Skeletal muscle tissue (tissue), 3 donors: ENCODE measurements at regions not wholly inside any gene's neighbourhood (a gene's known extent, or its start where the extent isn't known, plus 50 kb on each side); places are given as distances from the start of the nearest gene placed in this dataset.
A peak's percentile ranks its signal among the peaks of the same experiment; 100 is the strongest.
"Not testable (repeated sequence)": the region's sequence is repeated elsewhere in the genome, so short reads cannot be mapped to it uniquely, and the experiment has no call there.

Experiments used
- H3K27ac ChIP-seq: one replicate; pipeline ENCODE4 v1.7.0; 2013; ENCODE audit warnings: mild to moderate bottlenecking, low read depth, low read length, inconsistent platforms
- H3K27me3 ChIP-seq, 3 donors: one replicate each; pipeline ENCODE4 v1.7.0; 2013; ENCODE audit warnings: low read length in 3 of 3; ENCODE audit not compliant: control insufficient read depth in 3 of 3, insufficient read depth in 3 of 3
- H3K36me3 ChIP-seq, 3 donors: one replicate each; pipeline ENCODE4 v1.7.0; 2013; ENCODE audit warnings: low read length in 3 of 3; ENCODE audit not compliant: control insufficient read depth in 3 of 3, insufficient read depth in 3 of 3
- H3K4me1 ChIP-seq, 3 donors: one replicate each; pipeline ENCODE4 v1.7.0; 2013; ENCODE audit warnings: low read length in 3 of 3, mild to moderate bottlenecking in 3 of 3; ENCODE audit not compliant: control insufficient read depth in 3 of 3, insufficient read depth in 3 of 3
- H3K4me3 ChIP-seq, 3 donors: one replicate each; pipeline ENCODE4 v1.7.0; 2013; ENCODE audit warnings: low read length in 3 of 3
- H3K9ac ChIP-seq, 3 donors: one replicate each; pipeline ENCODE4 v1.7.0; 2013; ENCODE audit warnings: low read length in 3 of 3, mild to moderate bottlenecking in 3 of 3, moderate library complexity in 2 of 3, low read depth in 1 of 3
- H3K9me3 ChIP-seq, 3 donors: one replicate each; pipeline ENCODE4 v1.7.0; 2013; ENCODE audit warnings: low read length in 3 of 3; ENCODE audit not compliant: control insufficient read depth in 3 of 3
- donor health status: Osteomylitis.

- Histone ChIP-seq H3K4me1 (no peaks in the 10 kb centered on the region), H3K9me3 (no peaks in the 10 kb centered on the region), H3K36me3 (no peaks in the 10 kb centered on the region), H3K9ac (no peak overlapping the region), H3K4me3 (no peak overlapping the region), H3K27me3 (no peaks in the 10 kb centered on the region), H3K27ac (no peak overlapping the region)
Measured at GRCh38 chr7:4604456-4604940, 77.6 kb upstream of the FOXK1 start.

GRCh38 chr7:4606797-4607196 is 75.3 kb upstream of the FOXK1 start:
- Histone ChIP-seq H3K9ac (no peak overlapping the region), H3K9me3 (no peaks in the 10 kb centered on the region), H3K27ac (no peak overlapping the region), H3K36me3 (no peaks in the 10 kb centered on the region), H3K4me3 (no peak overlapping the region), H3K27me3 (no peaks in the 10 kb centered on the region), H3K4me1 (peaks cover 0 to 4% (median 0%) of the 10 kb centered on the region in 3 donors)

- H3K9me3 ChIP-seq = no peaks in the 10 kb centered on the region
- no peaks in the 10 kb centered on the region for H3K36me3 ChIP-seq
- peaks cover 0 to 4% (median 0%) of the 10 kb centered on the region in 3 donors for H3K4me1 ChIP-seq
- no peak overlapping the region for H3K27ac ChIP-seq
- H3K27me3 ChIP-seq = no peaks in the 10 kb centered on the region
- H3K4me3 ChIP-seq = no peak overlapping the region
- no peak overlapping the region for H3K9ac ChIP-seq
Measured at GRCh38 chr7:4607311-4607729, 74.8 kb upstream of the FOXK1 start.

GRCh38 chr7:4609576-4609975 is 72.5 kb upstream of the FOXK1 start:
- H3K36me3 ChIP-seq, H3K27me3 ChIP-seq, H3K9me3 ChIP-seq, H3K4me3 ChIP-seq, H3K9ac ChIP-seq, H3K27ac ChIP-seq: not testable (repeated sequence)
- peaks cover 14 to 20% (median 16%) of the 10 kb centered on the region in 3 donors for H3K4me1 ChIP-seq

GRCh38 chr7:4610768-4611467 is 71.2 kb upstream of the FOXK1 start:
- H3K9me3 ChIP-seq = no peaks in the 10 kb centered on the region
- no peaks in the 10 kb centered on the region for H3K27me3 ChIP-seq
- H3K4me3 ChIP-seq = no peak overlapping the region
- no peaks in the 10 kb centered on the region for H3K36me3 ChIP-seq
- no peak overlapping the region for H3K9ac ChIP-seq
- H3K27ac ChIP-seq = no peak overlapping the region
- peaks cover 14 to 20% (median 16%) of the 10 kb centered on the region in 3 donors for H3K4me1 ChIP-seq

- no peaks in the 10 kb centered on the region for H3K9me3 ChIP-seq
- no peaks in the 10 kb centered on the region for H3K27me3 ChIP-seq
- no peak overlapping the region for H3K27ac ChIP-seq
- H3K4me3 ChIP-seq = no peak overlapping the region
- no peaks in the 10 kb centered on the region for H3K36me3 ChIP-seq
- peaks cover 14 to 20% (median 16%) of the 10 kb centered on the region in 3 donors for H3K4me1 ChIP-seq
- H3K9ac ChIP-seq = no peak overlapping the region
Measured at GRCh38 chr7:4612237-4612636, 69.9 kb upstream of the FOXK1 start.

GRCh38 chr7:4612939-4613841 is 68.9 kb upstream of the FOXK1 start:
- H3K9ac ChIP-seq = peak overlapping the region; percentile 55 to 87 (median 86)
- peaks cover 14 to 20% (median 16%) of the 10 kb centered on the region in 3 donors for H3K4me1 ChIP-seq
- H3K36me3 ChIP-seq = no peaks in the 10 kb centered on the region
- H3K27ac ChIP-seq = peak overlapping the region; percentile 87
- no peaks in the 10 kb centered on the region for H3K9me3 ChIP-seq
- peak overlapping the region; percentile 65 to 68 (median 65) for H3K4me3 ChIP-seq
- no peaks in the 10 kb centered on the region for H3K27me3 ChIP-seq

- Histone ChIP-seq H3K4me1 (peaks cover 14 to 20% (median 16%) of the 10 kb centered on the region in 3 donors), H3K27me3 (no peaks in the 10 kb centered on the region), H3K9me3 (no peaks in the 10 kb centered on the region), H3K27ac (peak overlapping the region; percentile 87), H3K36me3 (no peaks in the 10 kb centered on the region), H3K4me3 (peak overlapping the region; percentile 65 to 68 (median 65)), H3K9ac (peak overlapping the region; percentile 55 to 87 (median 86))
Measured at GRCh38 chr7:4613846-4614548, 68.1 kb upstream of the FOXK1 start.

GRCh38 chr7:4616116-4616515 is 66.0 kb upstream of the FOXK1 start:
- H3K4me3 ChIP-seq = no peak overlapping the region
- no peak overlapping the region for H3K27ac ChIP-seq
- H3K4me1 ChIP-seq = peaks cover 16 to 21% (median 16%) of the 10 kb centered on the region in 3 donors
- no peaks in the 10 kb centered on the region for H3K36me3 ChIP-seq
- H3K27me3 ChIP-seq = no peaks in the 10 kb centered on the region
- no peaks in the 10 kb centered on the region for H3K9me3 ChIP-seq
- no peak overlapping the region for H3K9ac ChIP-seq
